Esophagus muscularis mucosa (tissue), 4 donors: ENCODE measurements at regions not wholly inside any gene's neighbourhood (a gene's known extent, or its start where the extent isn't known, plus 50 kb on each side); places are given as distances from the start of the nearest gene placed in this dataset.

Experiments used
- DNase-seq: peaks from one replicate; pipeline ENCODE4 v3.0.0-alpha.2; 2017; ENCODE audit errors: extremely low spot score
- H3K27ac ChIP-seq, 4 donors: fragments of 200-600 bp; sonication (generic); replicated peaks in 1 of 4; 1 replicate in 3 of 4; 2 replicates in 1 of 4; pipeline ENCODE4 v1.5.1; 2016 to 2019; ENCODE audit warnings: mild to moderate bottlenecking in 1 of 4
- H3K27me3 ChIP-seq, 4 donors: fragments of 200-600 bp; sonication (generic); one replicate each; pipeline versions ENCODE4 v1.5.1 to v1.6.0; 2016 to 2019
- H3K36me3 ChIP-seq, 4 donors: fragments of 200-600 bp; sonication (generic); one replicate each; pipeline ENCODE4 v1.5.1; 2016 to 2019
- H3K4me1 ChIP-seq, 4 donors: fragments of 200-600 bp; sonication (generic); one replicate each; pipeline ENCODE4 v1.5.1; 2016 to 2019
- H3K4me3 ChIP-seq, 4 donors: fragments of 200-600 bp; sonication (generic); 1 replicate in 2 of 4; 2 replicates in 2 of 4; pipeline ENCODE4 v1.5.1; 2016 to 2019; ENCODE audit warnings: mild to moderate bottlenecking in 4 of 4, moderate library complexity in 1 of 4
- H3K9me3 ChIP-seq, 4 donors: fragments of 200-600 bp; sonication (generic); 1 replicate in 3 of 4; 2 replicates in 1 of 4; pipeline ENCODE4 v1.5.1; 2016 to 2019
- EP300 ChIP-seq: sonication (generic); formaldehyde crosslinking; IDR thresholded peaks from one replicate; pipeline ENCODE4 v1.6.1; 2017; ENCODE audit warnings: antibody characterized with exemption
- POLR2A ChIP-seq: fragments of 450-650 bp; IDR thresholded peaks from one replicate; pipeline ENCODE4 v1.6.1; 2017; ENCODE audit warnings: antibody characterized with exemption, moderate library complexity, mild to moderate bottlenecking, low read depth
- POLR2AphosphoS5 ChIP-seq, 2 donors: sonication (generic); formaldehyde crosslinking; IDR thresholded peaks; one replicate each; pipeline ENCODE4 v1.6.1; 2017; ENCODE audit warnings: antibody characterized with exemption in 2 of 2
- WGBS: methylation state at CpG from one replicate; pipeline ENCODE4 v1.1.5; 2018; 5-methylcytosine and 5-hydroxymethylcytosine counted together
- intact Hi-C: fragments of 100-400 bp; cut with DNase I; formaldehyde crosslinking; loops from one replicate; pipeline ENCODE4 v1.15.1; 2023
- TF ChIP-seq, protein P1 (sequence below), 3 experiments: fragments of 200-600 bp in 2 of 3; fragments of 450-650 bp in 1 of 3; sonication (generic) in 2 of 3; IDR thresholded peaks; one replicate each; pipeline ENCODE4 v1.5.1; 2017 to 2019; ENCODE audit warnings: antibody characterized with exemption in 3 of 3, mild to moderate bottlenecking in 2 of 3, moderate library complexity in 1 of 3

DNA sequence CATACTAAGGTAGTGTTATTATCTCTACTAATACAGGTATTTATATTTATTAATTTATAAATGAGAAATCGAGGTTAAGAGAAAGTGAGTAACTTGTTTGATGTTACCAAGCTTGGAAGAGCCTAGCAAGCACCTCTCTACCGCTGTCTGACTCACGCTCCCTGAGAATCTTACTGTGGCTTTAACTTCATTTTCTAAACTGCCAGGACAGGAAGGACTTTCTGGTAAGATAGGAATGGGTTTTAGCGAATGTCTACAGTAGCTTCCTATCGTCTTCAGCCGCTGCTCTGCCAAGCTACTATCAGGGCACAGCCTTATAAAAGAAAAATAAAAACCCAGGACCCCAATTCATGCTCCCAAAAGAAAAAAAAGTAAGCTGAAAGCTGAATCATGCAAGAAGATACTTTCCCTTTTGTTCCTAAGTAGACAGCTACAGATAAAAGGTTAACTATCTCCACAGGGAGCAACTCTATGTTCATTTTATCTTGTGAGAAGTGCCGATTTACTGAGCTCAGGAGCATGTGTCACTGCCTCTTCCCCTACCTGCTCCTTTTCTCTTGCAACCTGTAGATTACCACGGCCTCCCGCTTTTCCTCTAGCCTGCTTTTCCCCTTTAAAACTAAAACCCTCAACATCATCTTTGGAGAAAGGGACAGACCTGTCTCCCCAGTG lies 60.2 kb downstream of the THNSL1 start:
- TF ChIP-seq, protein P1, sequence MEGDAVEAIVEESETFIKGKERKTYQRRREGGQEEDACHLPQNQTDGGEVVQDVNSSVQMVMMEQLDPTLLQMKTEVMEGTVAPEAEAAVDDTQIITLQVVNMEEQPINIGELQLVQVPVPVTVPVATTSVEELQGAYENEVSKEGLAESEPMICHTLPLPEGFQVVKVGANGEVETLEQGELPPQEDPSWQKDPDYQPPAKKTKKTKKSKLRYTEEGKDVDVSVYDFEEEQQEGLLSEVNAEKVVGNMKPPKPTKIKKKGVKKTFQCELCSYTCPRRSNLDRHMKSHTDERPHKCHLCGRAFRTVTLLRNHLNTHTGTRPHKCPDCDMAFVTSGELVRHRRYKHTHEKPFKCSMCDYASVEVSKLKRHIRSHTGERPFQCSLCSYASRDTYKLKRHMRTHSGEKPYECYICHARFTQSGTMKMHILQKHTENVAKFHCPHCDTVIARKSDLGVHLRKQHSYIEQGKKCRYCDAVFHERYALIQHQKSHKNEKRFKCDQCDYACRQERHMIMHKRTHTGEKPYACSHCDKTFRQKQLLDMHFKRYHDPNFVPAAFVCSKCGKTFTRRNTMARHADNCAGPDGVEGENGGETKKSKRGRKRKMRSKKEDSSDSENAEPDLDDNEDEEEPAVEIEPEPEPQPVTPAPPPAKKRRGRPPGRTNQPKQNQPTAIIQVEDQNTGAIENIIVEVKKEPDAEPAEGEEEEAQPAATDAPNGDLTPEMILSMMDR (IDR thresholded peaks at IDR 0.05): no peak
- Histone ChIP-seq H3K4me1 (peaks cover 0 to 12% (median 6%) of the 10 kb centered on the region in 4 donors), H3K4me3 (no peak overlapping the region), H3K27ac (no peak overlapping the region), H3K9me3 (no peaks in the 10 kb centered on the region), H3K27me3 (no peaks in the 10 kb centered on the region), H3K36me3 (no peaks in the 10 kb centered on the region)
- 86% methylated on average over 9 of the region's 9 CpGs for WGBS
- intact Hi-C loops: loop anchor here (5.0 kb wide), 1 partner anchor 459 kb away; no protein-coding TSS in a partner anchor
- peak; percentile 47 for DNase-seq

DNA sequence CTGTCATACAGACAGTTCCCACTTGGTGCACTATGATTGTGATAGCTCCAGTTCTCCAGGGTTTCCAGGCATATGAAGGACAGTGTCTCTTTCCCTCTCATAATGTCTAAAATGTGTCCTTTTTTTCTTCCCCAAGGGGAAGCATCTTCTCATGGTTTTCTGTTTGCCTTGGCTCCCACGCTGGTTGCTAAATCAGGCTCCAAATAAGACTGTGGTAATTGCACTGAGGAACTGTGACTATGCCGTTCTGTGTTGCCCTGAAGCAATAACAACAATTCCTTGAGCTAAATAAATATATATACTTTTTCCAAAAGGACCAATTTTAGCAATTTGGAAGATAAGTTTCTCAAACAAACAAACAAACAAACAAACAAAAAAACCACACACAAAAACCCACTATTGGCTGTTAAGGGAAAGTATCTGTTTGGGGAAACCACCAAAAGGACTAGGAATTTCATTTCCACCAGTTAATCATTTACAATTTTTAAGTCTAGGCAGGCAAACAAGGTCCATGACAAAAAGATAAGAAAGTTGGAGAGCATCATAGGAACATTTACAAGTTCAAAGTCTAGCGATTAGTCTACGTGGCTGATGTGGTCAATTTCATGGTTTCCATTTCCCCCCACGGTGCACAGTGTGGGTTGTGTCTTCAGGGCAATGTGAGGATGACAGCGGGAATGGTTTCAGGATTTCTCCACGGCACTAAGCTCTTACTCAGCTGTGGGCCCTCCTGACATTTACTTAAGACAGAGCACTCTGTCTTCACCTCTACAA lies 62.4 kb downstream of the THNSL1 start:
- H3K4me3 ChIP-seq: no peak overlapping the region
- 79% methylated on average over 7 of the region's 7 CpGs for WGBS
- peak; percentile 50 for DNase-seq
- no peaks in the 10 kb centered on the region for H3K9me3 ChIP-seq
- peaks cover 0 to 14% (median 11%) of the 10 kb centered on the region in 4 donors for H3K4me1 ChIP-seq
- H3K27ac ChIP-seq: no peak overlapping the region
- H3K36me3 ChIP-seq: no peaks in the 10 kb centered on the region
- intact Hi-C loops: loop anchor here (5.0 kb wide), 1 partner anchor 462 kb away; no protein-coding TSS in a partner anchor
- no peaks in the 10 kb centered on the region for H3K27me3 ChIP-seq
- TF ChIP-seq EP300 (no peak), POLR2AphosphoS5 (IDR thresholded peaks at IDR 0.05) (no peak)
- TF ChIP-seq, protein P1 (IDR thresholded peaks at IDR 0.05): no peak

DNA sequence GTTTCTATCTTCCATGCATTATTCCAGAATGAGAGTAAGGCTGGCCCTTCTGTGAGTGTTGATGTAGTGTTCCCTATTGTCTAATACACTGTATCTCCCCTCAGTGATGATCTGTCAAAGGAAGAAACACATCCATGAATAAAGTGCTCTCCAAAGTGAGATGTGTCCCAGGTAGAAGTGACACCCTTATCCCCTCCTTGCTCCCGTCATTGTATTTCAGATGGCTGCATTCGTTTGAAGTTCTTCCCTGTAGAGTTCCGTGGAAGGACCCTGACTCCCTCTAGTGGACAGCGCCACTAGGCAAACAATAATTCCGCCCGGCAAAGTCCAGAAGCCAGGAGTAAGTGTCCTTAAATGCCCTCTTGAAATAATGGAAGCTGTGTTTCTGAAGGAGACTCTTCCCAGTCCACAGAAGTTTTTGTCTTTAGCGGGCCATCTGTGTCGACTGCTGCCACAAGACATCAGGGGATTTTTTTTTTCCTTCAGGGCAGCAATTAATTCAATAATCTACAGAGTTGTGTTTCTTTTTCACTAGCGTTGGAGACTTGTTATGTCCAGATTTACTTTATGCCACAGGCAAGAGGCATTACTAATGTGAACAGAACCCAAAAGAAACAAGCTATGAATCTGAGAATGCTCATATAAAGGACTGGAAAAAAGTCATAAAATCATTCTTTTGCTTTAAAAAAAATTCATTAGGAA lies 64.6 kb downstream of the THNSL1 start:
- peaks cover 0 to 14% (median 11%) of the 10 kb centered on the region in 4 donors for H3K4me1 ChIP-seq
- intact Hi-C loops: loop anchor here (2.0 to 5.0 kb wide), 2 partner anchors 359 to 438 kb away; partner anchors contain the start of gene ARHGAP21
- DNase-seq: peak; percentile 93

DNA sequence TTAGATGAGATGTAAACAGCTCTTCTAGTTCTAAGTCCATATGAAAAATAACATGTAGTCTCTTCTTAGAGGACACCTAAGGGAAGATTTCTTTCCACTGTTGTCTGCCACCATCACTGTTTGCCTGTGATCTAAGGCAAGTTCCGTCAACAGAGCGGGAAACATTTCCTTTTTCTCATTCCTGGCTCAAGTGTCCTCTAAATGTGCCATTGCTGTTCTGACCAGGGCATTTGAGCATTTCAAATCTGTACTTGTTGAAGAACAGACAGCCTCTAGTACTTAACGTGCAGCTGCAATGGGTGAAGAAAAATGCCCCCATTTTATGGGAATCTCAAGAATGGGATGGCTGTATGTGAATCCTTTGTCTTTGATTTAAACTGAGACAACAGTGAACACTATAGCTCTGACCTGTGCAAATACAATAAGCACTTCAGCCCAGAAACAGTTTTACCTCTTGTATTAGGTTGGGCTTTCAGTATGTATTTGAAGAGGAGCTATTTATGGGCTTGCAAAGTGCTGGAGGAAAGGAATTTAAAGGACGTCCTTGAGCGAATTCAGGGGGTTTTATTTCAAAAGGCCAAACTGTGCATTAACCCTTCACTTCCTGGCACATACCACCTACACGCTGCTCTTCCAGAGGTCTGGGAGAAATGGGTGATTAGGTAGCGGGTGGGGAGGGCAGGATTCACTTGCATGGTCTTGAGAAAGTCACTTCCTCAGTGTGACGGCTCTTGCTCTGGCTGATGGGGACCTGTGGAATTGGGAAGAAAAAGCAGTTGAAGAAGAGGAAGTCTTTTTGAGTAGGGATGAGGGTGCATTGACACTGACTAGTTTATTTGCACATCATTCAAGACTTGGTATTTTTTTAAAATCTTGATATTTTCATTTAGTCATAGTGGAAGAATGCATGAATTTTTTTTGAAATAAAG lies 66.1 kb downstream of the THNSL1 start:
- intact Hi-C loops: loop anchor here (5.0 kb wide), 1 partner anchor 360 kb away; the partner anchor contains the start of gene ARHGAP21
- WGBS: 63% methylated on average over 8 of the region's 8 CpGs
- H3K9me3 ChIP-seq: no peaks in the 10 kb centered on the region
- DNase-seq: peak; percentile 87
- peaks cover 0 to 14% (median 11%) of the 10 kb centered on the region in 4 donors for H3K4me1 ChIP-seq
- H3K4me3 ChIP-seq: no peak overlapping the region
- H3K36me3 ChIP-seq: no peaks in the 10 kb centered on the region
- no peaks in the 10 kb centered on the region for H3K27me3 ChIP-seq
- H3K27ac ChIP-seq: no peak overlapping the region
- no peak for TF ChIP-seq POLR2A
- TF ChIP-seq, protein P1 (IDR thresholded peaks at IDR 0.05): no peak
- no peak for TF ChIP-seq EP300
- no peak for TF ChIP-seq POLR2AphosphoS5 (IDR thresholded peaks at IDR 0.05)

More for the DNA sequence above, 64.6 kb downstream of the THNSL1 start:
- TF ChIP-seq POLR2AphosphoS5 (IDR thresholded peaks at IDR 0.05) (peak in 1 of 2 donors; percentile 60), POLR2A (no peak)
- TF ChIP-seq, protein P1 (IDR thresholded peaks at IDR 0.05): peak; percentile 82 to 92 (median 85)
- no peaks in the 10 kb centered on the region for H3K36me3 ChIP-seq
- H3K27me3 ChIP-seq: no peaks in the 10 kb centered on the region
- no peak overlapping the region for H3K27ac ChIP-seq
- WGBS: 7% methylated on average over 9 of the region's 9 CpGs
- no peaks in the 10 kb centered on the region for H3K9me3 ChIP-seq
- no peak overlapping the region for H3K4me3 ChIP-seq
